Stimulated activated CD8-positive, alpha-beta memory T cell treated with anti-CD3 and anti-CD28 coated beads, Interleukin-7, amount 100 ng/mL, for 48 hours (primary cell): ENCODE measurements at regions not wholly inside any gene's neighbourhood (a gene's known extent, or its start where the extent isn't known, plus 50 kb on each side); places are given as distances from the start of the nearest gene placed in this dataset.
"Not testable (repeated sequence)": the region's sequence is repeated elsewhere in the genome, so short reads cannot be mapped to it uniquely, and the experiment has no call there.

Experiments used
- DNase-seq, 2 donors: peaks; one replicate each; pipeline ENCODE4 v3.0.0-alpha.2; 2020; ENCODE audit warnings: low read depth in 1 of 2; ENCODE audit errors: extremely low read depth in 1 of 2

DNA sequence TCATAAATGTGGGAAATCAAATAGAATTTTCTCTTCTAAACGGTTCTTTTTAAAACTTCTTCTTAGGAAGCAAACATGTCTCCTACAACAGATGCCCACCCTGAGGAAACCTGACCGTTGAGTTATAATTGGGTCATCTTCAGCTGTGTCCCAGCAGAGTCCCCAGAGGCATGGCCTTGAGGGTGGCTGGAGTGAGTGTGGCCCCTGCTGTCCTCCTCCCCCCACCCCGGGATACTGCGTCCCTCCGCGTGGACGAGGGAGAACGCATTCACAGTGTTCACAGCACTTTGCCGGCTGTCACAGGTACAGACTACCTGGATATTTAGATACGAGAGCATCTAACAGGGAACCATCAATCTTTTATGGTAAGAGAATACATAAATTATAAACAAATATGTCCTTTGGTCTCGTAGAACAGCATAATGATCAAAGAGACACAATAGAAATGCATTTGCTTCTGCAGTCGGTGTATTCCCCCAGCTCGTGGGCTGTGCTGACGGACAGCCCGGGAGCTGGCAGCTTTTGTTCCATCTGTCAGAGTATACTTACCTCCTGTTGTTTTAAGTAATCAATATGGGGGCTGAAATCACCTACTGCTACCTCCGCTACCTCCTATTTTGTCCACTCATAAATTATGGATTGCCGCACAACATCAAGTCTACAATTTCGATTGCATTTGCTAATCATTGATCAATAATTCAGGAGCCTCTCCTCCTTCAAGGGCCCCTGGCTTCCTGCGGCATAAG lies 214.7 kb downstream of the IRX2 start:
- DNase-seq = no peak

DNA sequence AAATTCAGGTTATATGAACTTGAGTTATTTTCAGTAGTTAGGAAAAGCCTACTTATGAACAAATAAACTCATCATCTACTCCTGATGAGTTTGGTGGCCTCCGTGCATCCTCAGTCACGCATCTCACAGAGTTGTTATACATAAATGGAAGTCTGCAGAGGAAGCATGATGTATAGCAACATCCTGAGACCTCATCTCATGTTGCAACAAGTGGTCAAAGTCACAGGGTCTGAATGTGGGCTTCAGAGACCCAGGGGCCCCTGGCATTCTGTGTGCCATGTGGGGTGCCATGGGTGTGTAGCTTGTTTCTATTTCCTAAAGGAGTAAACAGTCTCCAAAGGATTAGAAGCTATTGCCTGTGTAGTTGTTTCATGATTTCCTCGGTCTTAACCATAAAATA lies 216.5 kb downstream of the IRX2 start:
- DNase-seq = no peak

DNA sequence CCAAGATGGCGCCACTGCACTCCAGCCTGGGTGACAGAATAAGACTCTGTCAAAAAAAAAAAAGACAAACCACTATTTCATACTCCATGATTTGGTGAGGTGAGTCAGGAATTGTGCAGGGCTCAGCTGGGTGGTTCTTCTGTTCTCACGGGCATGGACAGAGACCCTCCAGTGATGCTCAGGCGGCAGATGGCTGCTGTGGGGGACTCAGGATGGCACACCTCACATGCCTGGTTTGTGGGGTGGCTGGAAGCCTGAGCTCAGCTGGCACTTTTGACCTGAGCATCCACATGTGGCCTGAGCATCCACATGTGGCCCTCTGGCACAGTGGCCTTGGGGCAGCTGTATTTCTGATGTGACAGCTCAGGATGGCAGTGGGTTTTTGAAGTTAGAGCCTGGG lies 217.2 kb downstream of the IRX2 start:
- no peak for DNase-seq

DNA sequence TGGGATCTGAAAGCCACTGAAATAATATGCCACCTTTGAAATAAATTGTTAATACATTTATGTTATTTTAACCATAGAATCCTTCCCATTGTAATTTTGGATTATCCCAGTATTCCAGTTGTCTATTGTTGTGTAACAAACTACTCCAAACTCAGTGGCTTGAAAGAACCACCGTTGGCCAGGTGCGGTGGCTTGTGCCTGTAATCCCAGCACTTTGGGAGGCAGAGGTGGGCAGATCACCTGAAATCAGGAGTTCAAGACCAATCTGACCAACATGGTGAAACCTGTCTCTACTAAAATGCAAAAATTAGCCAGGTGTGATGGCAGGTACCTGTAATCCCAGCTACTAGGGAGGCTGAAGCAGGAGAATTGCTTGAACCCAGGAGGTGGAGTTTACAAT lies 217.6 kb downstream of the IRX2 start:
- not testable (repeated sequence) for DNase-seq

DNA sequence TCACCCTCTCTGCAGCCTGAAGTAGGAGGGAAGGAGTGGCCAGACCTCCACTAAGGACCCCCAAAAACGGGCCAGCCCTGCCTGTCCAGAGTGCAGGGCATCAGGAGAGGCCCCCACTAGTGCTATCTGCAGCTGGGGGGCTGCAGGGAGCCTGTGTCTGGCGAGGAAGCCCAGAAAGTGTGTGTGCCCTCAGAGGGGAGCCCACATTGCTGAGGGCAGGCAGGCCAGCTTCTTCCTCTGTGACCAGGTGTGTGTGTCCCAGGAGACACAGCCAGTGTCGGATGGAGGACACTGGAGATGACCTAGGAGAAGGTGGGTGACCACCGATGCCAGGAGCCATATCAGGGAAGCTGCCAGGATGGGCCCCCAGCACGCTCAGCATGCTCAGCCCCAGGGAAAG lies 218.7 kb downstream of the IRX2 start:
- DNase-seq = no peak

DNA sequence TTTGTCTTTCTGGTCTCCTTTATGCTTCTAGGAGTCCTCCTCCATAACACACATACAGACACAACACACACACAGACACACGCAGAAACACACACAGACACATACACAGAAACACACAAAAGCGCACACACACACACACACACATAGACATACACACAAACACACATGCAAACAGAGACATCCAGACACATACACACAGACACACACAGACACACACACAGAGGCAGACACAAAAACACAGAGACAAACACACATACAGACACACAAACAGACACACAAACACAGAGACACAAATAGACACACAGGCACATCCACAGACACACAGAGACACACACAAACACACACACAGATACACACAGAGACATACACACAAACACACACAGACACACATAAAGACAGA lies 220.2 kb downstream of the IRX2 start:
- DNase-seq = no peak

DNA sequence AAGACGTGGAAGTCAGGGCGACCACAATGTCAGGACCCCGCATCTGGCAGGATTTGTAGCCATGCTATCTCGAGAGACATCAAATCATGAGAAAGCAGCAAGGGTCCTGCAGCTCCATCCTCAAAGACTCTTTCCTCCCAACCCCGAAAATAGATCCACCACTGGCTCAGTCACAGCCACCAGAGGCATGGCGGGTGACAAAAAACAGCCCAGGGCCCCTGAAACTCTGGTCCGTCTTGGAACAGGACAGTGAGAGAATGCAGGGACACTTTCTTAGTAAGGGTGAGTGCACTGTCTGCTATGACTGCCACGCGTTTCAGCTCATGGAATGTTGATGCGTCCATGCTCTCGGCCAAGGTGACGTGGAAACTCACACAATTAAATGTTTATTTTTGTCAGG lies 220.9 kb downstream of the IRX2 start:
- no peak for DNase-seq

DNA sequence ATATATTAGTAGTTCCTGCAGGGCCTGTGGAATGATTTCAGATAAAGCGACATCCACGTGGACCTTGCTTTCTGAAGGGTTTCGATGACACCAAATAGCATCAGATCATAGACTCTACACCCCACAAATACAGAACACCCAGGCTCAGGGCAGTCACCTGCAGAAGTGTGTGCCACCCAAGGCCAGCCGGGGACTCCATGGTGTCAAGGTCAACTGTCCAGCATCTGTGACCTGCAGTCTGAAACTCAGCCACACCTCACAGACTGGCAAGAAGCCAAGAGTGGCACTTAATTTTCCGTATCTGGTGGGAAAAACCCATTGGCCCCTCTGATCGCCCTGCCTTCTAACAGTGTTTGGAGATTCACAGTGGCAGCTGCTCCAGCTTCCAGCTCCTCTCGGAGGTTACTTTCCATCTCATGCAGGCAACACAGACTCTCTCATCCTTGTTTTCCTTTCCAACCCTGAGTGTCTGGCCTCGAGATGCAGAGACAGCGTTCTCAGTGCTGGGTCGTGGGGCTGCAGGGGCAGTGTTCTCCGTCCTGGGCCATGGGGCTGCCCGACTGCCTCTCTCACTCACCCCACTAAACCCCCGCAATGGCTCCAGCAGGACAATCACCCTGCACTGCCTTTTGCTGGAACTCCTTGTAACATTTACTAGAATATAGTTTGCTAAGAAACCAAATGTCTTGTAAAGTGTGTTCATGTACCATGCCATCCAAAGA lies 221.9 kb downstream of the IRX2 start:
- no peak for DNase-seq

DNA sequence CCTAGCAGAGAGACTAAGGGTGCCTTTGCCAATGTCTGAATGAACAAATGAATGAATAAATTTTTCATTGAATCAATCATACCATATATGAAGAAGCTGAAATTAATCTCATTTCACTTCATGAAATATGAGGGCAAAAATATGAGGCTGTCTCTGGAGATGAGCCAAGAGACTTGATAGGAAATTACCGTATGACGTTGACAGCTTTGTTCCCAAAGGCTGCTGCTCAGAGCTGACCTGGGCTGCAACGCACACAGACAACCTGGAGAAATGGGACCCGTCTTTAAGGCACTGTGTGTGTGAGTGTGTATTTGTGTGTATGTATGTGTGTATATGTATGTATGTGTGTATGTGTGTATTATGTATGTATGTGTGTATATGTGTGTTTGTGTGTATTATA lies 226.1 kb downstream of the IRX2 start:
- no peak for DNase-seq

DNA sequence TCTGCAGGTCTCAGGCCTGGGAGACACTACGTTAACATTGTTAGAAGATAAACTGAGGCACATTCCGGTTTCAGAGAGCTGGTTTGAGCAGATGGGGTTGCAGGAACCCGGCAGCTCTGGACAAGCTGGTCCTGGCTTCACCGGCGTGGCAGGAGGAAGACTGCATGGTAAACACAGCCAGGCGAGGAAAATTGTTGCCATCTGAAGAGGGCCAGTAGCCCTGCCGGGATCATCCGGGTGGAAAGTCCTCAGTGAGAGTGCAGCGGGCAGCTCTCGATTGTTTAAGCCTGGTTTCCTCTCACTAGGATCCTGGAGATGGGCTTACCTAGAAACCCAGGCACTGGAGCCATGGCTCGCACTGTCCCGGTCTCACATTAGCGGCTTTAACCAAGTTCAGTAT lies 226.9 kb downstream of the IRX2 start:
- no peak for DNase-seq

DNA sequence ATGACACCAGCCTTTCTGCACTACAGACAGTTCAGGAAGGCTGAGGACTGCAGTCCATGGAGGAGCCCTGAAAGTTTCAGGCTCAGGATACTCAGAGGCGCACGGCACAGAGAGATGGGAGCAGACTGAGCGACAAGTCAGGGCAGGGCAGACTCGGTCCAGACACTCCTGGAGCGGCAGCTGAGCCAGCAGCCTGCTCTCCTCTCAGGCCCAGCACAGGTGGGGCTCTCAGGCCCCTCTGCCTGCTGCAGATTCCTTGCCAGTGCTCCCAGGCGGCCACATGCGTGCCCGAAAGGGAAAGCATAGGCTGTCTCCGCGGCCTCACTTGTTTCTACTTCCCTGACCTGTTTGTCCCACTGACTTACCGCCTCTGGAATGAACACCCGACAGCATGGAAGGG lies 228.3 kb downstream of the IRX2 start:
- DNase-seq = no peak

DNA sequence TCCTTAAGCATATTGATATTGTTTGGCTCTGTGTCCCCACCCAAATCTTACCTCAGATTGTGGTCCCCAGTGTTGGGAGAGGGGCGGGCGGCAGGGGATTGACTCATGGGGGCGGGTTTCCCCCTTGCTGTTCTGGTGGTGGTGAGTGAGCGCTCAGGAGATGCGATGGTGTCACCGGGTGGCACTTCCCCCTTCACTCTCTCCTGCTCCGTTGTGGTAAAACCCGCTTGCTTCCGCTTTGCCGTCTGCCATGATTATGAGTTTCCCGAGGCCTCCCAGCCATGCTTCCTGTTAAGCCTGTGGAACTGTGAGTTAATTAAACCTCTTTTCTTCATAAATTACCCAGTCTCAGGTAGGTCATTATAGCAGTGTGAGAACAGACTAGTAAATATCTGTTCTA lies 229.1 kb downstream of the IRX2 start:
- DNase-seq = no peak

DNA sequence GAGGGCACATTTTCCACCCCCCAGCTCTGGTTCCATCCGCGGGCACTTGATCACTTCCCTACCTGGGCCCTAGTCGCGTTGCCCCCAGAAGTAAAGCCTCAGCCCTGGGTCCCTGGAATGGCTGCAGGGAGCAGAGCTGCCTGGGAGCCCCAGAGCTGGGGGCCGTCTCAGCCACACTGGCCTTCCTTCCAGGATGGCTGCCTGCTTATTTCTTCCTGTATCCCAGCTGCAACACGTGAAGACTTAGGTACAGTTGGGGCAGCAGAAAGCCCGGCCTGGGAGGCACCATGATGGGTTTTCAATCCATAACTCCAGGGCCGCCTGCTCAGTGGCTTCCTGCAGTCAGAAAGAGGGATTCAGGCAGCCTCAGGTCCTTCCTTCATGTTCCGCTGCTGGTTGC lies 232.3 kb downstream of the IRX2 start:
- no peak for DNase-seq

DNA sequence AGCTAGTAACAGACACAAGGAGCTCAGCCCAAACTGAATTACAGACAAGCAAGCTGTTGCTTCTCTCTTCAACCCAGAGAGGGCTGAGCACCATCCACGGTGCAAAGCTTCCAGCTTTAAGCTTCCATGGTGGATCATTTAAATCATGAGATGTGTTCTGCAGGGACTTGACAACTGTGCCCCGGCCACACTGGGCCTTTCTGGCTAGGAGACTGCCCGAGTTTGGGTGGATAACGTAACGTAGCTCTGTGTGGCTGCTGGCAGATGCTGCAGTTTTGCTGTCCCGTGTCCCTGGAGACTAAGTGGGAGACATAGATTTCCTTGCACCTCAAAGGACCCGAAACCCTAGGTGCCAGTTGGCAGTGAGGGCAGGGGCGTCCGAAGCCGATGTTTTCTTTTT lies 234.0 kb downstream of the IRX2 start:
- DNase-seq = no peak

DNA sequence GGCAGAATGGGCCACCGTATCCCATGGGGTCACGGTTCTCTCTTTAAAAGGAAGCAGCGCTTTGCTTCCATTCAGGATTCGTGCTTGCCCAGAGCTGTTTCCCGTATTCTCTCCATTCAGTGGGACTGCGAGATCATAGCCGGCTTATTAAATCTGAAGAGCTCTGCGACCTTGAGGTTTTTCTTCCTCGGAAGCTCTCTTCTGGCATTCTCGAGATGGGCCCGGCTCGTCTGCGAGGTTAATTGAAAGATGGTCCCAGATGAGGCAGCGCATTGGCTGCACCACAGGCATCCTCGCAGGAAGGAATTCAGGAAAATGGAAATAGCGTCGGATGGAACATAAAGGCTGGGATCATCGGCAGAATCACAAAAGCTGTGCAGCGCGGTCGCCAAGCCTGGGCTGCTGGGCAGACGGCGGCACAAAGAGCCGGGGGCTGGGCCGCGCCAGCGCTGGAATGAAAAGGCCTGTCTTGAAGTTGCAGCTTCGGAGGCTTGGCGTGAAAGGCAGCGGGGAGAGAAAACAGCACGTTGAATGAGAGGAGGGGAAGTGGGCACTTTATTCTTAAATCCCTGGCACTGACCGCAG lies 236.2 kb downstream of the IRX2 start:
- DNase-seq = no peak

DNA sequence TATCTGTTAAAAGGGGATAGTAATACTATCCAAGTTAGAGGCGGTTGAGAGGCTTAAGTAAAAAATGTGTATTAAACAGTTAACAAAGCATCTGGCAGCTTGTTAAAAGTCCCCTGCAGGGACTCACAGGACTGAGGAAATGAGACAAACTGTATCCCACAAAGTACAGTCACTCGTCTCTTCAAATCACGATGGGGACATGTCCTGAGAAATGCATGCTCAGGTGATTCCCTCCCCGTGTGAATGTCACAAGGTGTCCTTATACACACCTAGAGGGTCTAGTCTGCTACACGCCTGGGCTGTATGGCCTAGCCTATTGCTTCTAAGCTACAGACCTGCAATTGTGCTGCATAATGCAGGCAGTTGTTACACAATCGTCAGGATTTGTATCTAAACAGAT lies 237.0 kb downstream of the IRX2 start:
- no peak for DNase-seq

DNA sequence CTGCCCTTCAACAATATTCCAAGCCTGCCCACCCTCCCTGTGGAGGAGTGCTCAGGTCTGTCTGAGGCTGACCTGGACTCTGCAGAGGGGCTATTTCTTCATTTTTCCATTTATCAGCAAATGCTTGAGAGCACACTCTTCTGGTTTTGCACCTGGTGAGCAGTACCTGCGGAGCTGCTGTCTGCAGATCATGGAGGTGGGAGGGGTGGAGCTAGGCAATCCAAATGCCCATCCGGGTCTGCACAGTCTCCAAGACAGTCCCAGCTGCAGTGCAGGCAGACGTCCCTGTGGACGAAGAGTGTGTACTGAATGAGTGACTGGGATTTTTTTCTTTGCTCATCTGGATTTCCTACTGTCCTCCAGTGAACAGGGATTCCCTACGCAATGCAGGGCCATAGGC lies 239.8 kb downstream of the IRX2 start:
- DNase-seq = no peak

DNA sequence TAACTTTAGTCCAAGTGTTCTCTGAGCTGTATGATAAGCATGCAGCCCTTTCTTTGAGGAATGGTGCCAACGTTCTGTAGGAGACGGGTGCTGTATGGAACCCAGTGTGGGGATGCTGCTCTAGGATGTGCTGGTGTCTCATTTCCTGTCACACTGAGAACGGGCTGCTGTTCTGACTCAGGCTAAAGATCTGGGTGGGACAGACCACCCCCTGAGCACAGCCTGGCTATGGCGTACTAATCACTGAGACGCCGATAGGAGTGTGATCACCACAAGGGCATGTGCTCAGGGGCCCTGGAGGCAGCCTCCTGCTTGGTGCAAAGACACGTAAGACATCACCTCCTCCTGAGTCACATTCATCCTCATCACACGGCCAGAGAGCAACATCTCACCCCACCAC lies 240.4 kb downstream of the IRX2 start:
- DNase-seq = no peak

DNA sequence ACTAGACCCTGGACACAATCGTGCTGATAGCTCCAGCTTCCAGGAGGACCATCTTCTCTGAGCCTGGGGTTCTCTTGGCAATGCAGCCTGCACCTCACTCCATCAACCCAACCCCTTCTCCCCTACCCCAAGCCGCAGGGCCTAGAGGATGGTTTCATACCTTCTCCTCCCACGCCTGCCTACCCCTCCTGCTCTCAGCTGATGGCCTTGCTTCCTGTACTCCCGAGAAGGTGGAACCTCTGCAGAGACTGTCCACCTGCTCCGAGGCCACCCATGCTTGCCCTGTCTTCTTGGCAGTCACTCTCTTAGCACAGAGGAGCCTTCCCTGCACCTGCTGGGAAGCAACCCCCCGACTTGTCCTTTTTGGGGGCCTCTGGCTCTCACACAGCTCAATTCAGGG lies 241.9 kb downstream of the IRX2 start:
- no peak for DNase-seq

DNA sequence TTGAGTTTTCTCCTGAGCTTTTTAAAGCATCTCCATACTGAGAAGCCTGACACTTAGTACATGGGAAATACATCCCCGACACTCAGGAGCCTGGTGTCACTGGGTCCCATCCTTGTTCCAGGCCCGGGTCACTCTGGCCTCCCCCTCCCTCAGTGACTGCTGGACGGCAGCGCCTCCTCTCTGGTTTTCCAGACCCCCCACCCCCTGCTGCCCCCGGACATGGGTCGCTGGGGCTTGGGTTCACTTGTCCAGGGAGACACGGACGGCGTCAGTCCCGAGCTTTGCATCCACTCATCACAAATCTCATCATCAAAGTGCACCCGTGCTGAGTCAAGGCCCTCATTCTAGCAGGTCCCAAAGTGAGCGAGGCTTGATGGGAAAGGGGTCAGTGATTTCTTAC lies 243.0 kb downstream of the IRX2 start:
- DNase-seq = no peak

DNA sequence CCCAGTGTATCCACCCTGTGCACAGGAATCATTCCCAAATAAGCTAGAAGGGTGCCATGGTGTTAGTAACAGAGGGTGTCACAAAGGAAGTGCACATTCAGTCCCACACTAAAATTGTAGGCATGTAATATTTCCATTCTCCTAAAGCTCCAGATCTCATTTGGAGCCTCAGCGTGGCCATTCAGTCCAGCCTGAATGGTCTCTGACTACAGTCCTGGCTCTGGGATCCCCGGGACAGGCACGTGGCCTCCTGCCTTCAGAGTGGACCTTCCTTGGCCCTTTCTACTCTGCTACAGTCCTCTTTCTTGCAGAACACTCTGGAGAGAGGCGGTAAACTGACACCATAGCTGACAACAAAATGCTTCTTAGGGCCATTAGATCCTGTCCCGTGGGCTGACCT lies 243.9 kb downstream of the IRX2 start:
- DNase-seq = no peak

DNA sequence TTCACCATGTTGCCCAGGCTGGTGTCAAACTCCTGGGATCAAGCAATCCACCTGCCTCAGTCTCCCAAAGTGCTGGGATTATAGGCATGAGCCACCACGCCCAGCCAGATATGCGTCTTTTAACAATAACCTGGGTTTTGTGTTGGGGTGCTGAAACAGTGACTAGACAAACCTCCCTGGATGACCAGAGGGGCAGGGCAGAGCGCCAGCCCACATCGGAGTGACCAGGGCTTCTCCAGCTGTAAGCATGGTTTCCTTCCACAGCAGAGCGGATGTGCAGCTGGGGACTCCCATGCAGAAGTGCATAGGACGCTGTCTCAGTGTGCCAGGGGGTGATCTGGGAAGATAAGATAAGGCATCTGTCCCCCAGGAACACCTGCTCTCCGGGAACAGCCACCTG lies 244.9 kb downstream of the IRX2 start:
- no peak for DNase-seq
